SU-DHL-6 (cell line): ENCODE measurements at regions not wholly inside any gene's neighbourhood (a gene's known extent, or its start where the extent isn't known, plus 50 kb on each side); places are given as distances from the start of the nearest gene placed in this dataset.

Experiments
- EZH2phosphoT487 ChIP-seq: fragments of 200-600 bp; sonication (generic), shearing (Covaris generic); conservative IDR thresholded peaks from 2 replicates; pipeline ENCODE4 v1.6.1; 2018; ENCODE audit warnings: mild to moderate bottlenecking, antibody characterized with exemption, low read length, moderate library complexity, mixed read lengths
- TF ChIP-seq, protein P1 (sequence below): fragments of 200-600 bp; sonication (generic); IDR thresholded peaks from one replicate; pipeline ENCODE4 v1.5.1; 2017; ENCODE audit warnings: antibody characterized with exemption, mild to moderate bottlenecking, low read length, moderate library complexity; ENCODE audit not compliant: insufficient read depth, poor library complexity, severe bottlenecking

GRCh38 chr7:101746314-101746713 lies 71.1 kb upstream of the CUX1 start:
- TF ChIP-seq, protein P1, sequence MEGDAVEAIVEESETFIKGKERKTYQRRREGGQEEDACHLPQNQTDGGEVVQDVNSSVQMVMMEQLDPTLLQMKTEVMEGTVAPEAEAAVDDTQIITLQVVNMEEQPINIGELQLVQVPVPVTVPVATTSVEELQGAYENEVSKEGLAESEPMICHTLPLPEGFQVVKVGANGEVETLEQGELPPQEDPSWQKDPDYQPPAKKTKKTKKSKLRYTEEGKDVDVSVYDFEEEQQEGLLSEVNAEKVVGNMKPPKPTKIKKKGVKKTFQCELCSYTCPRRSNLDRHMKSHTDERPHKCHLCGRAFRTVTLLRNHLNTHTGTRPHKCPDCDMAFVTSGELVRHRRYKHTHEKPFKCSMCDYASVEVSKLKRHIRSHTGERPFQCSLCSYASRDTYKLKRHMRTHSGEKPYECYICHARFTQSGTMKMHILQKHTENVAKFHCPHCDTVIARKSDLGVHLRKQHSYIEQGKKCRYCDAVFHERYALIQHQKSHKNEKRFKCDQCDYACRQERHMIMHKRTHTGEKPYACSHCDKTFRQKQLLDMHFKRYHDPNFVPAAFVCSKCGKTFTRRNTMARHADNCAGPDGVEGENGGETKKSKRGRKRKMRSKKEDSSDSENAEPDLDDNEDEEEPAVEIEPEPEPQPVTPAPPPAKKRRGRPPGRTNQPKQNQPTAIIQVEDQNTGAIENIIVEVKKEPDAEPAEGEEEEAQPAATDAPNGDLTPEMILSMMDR: no peak
- no peak for TF ChIP-seq EZH2phosphoT487
